ENCODE measurements at regions not wholly inside any gene's neighbourhood (a gene's known extent, or its start where the extent isn't known, plus 50 kb on each side); places are given as distances from the start of the nearest gene placed in this dataset.

DNA sequence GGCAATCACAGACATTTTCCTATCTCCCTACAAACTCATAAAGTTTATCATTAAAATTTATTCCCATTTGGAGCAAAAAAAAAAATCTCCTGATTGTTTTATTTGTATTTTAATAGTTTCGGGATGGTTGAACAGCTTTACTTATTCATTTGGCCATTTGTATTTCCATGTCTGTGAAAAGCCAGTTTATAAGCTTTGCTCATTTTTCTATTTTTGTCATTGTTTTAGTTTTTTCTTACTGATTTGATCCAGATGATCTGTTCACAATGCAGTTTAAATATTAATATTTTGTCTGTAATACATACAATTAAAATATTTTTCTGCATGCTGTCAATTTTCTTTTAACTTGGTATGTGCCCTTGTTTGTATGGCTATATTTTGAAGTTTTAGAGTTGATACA is 65.2 kb upstream of the CCN2 start:
- H3K4me1 Mint-ChIP-seq (ENCODE audit: low read depth): peaks cover 13% of the 10 kb centered on the region; the same call in 1 of the 2 replicates

DNA sequence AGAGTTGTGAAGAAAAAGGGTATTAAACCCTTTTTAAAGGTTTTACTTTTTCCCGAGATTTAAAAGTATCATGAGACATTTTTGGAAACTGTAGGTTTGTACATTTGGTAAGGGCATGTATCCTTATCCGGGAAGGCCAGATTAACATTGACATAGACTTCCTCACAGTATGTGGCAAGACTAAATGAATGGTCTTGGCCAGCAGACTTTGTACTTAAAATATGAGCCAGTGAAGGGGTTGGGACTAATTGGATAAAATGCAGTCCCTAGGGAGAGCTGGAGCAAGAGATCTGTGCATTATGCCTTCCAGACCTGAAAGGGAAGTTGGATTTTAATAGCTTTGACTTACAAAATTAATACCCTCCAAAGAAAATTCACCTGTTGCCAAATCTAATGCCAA is 60.4 kb upstream of the CCN2 start:
- Mint-ChIP-seq H3K27me3 (ENCODE audit: insufficient read depth) (no peaks in the 10 kb centered on the region), H3K27ac (no peak overlapping the region), H3K36me3 (ENCODE audit: low read depth) (no peaks in the 10 kb centered on the region), H3K9me3 (no peaks in the 10 kb centered on the region), H3K4me1 (ENCODE audit: low read depth) (peaks cover 7% of the 10 kb centered on the region), H3K4me3 (no peak overlapping the region)
- no peak for DNase-seq
- TF ChIP-seq, protein P1, sequence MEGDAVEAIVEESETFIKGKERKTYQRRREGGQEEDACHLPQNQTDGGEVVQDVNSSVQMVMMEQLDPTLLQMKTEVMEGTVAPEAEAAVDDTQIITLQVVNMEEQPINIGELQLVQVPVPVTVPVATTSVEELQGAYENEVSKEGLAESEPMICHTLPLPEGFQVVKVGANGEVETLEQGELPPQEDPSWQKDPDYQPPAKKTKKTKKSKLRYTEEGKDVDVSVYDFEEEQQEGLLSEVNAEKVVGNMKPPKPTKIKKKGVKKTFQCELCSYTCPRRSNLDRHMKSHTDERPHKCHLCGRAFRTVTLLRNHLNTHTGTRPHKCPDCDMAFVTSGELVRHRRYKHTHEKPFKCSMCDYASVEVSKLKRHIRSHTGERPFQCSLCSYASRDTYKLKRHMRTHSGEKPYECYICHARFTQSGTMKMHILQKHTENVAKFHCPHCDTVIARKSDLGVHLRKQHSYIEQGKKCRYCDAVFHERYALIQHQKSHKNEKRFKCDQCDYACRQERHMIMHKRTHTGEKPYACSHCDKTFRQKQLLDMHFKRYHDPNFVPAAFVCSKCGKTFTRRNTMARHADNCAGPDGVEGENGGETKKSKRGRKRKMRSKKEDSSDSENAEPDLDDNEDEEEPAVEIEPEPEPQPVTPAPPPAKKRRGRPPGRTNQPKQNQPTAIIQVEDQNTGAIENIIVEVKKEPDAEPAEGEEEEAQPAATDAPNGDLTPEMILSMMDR (IDR thresholded peaks at IDR 0.05): no peak

More for the DNA sequence above, 65.2 kb upstream of the CCN2 start:
- Mint-ChIP-seq H3K9me3 (no peaks in the 10 kb centered on the region), H3K27me3 (ENCODE audit: insufficient read depth) (no peaks in the 10 kb centered on the region), H3K27ac (no peak overlapping the region), H3K4me3 (no peak overlapping the region), H3K36me3 (ENCODE audit: low read depth) (no peaks in the 10 kb centered on the region)
- DNase-seq: no peak
- TF ChIP-seq, protein P1 (IDR thresholded peaks at IDR 0.05): no peak

DNA sequence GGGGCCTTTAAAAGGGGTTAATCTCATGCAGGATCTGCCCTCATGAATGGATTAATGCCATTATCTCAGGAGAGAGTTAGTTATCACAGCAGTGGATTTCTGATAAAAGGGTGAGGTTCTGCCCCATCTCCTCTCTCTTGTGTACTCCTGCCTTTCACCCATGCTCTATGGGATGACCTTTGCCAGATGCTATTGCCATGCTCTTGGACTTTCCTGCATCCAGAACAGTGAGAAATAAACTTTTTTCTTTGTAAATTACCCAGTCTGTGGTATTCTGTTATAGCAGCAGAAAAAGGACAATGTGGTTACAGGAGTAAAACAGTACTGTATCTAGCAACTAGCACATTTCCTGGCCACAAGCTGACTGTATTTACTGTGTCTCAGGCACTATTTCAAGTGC is 58.0 kb upstream of the CCN2 start:
- Mint-ChIP-seq H3K4me1 (ENCODE audit: low read depth) (peaks cover 7% of the 10 kb centered on the region), H3K27ac (no peak overlapping the region), H3K27me3 (ENCODE audit: insufficient read depth) (no peaks in the 10 kb centered on the region), H3K36me3 (ENCODE audit: low read depth) (peaks cover 10% of the 10 kb centered on the region), H3K4me3 (no peak overlapping the region), H3K9me3 (peaks cover 6% of the 10 kb centered on the region)
- DNase-seq: no peak
- TF ChIP-seq, protein P1 (IDR thresholded peaks at IDR 0.05): no peak

DNA sequence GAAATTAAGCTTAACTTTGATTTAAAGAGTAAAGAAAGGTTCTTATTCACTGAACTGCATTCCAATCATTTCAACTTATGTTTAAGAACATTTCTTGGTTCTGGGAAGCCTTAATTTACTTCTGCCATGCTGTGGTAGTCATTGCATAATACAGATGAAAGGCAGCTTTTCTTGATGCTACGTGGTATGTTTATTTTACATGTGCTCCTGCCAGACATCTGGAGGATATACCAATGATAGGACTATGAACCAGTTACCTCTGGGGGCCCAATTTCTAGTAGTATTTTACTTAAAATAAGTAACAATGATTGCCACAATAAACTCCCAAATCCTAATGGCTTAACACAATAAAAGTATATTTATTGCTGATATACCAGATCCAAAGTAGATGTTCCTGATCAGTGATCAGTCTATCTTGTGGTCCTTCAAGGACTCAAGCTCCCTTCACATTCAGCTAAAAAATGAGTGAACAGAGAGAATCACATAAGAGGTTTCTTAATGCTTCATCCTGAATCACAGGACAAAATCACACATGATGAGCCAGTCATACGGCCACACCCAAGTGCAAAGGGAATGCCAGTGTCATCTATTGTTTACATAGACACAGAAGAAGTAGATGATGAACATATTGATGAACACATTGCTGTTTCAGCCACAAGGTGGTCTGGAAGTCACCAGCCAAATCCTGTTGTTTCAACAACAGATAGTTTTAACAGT is 56.5 kb upstream of the CCN2 start:
- DNase-seq: peak; percentile 26
- Mint-ChIP-seq H3K4me3 (no peak overlapping the region), H3K9me3 (peaks cover 15% of the 10 kb centered on the region), H3K27ac (no peak overlapping the region), H3K27me3 (ENCODE audit: insufficient read depth) (no peaks in the 10 kb centered on the region), H3K4me1 (ENCODE audit: low read depth) (peaks cover 7% of the 10 kb centered on the region), H3K36me3 (ENCODE audit: low read depth) (peaks cover 25% of the 10 kb centered on the region)
- TF ChIP-seq, protein P1 (IDR thresholded peaks at IDR 0.05): peak; percentile 22; the same call in 1 of the 2 replicates

DNA sequence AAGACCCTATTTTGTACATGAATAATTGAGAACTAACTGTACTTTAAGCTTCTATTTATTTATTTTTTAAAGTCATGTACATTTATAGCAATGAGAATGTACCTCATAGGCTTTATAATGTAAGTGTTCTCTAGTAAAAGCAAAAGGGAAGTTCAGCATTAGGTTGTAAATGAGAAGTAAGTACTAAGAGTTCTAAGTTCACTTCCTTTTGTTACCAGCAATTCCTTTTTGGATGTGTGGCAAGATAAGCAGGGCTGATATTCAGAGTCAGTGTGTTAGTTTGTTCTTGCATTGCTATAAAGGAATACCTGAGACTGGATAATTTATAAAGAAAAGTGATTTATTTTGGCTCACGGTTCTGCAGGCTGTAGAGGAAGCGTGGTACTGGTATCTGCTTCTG is 54.0 kb upstream of the CCN2 start:
- no peaks in the 10 kb centered on the region for H3K27me3 Mint-ChIP-seq (ENCODE audit: insufficient read depth)
- H3K36me3 Mint-ChIP-seq (ENCODE audit: low read depth): peaks cover 25% of the 10 kb centered on the region
- TF ChIP-seq, protein P1 (IDR thresholded peaks at IDR 0.05): no peak
- H3K4me3 Mint-ChIP-seq: no peak overlapping the region
- no peak for DNase-seq
- peaks cover 15% of the 10 kb centered on the region for H3K9me3 Mint-ChIP-seq
- no peak overlapping the region for H3K27ac Mint-ChIP-seq
- H3K4me1 Mint-ChIP-seq (ENCODE audit: low read depth): peaks cover 9% of the 10 kb centered on the region

Measured in HFFc6 (cell line).